ENCODE measurements at regions not wholly inside any gene's neighbourhood (a gene's known extent, or its start where the extent isn't known, plus 50 kb on each side); places are given as distances from the start of the nearest gene placed in this dataset.

GRCh38 chr4:156638925-156639605 is 332.5 kb downstream of the PDGFC start:
- Mint-ChIP-seq H3K27ac (no peak overlapping the region), H3K36me3 (no peaks in the 10 kb centered on the region), H3K9me3 (peaks cover 0 to 15% (median 12%) of the 10 kb centered on the region in 5 donors), H3K4me3 (no peak overlapping the region), H3K4me1 (no peaks in the 10 kb centered on the region), H3K27me3 (no peaks in the 10 kb centered on the region)
- Histone ChIP-seq H3K27ac (ENCODE audit: low read depth, low read length) (no peak overlapping the region), H3K9me3 (ENCODE audit: low read length) (no peaks in the 10 kb centered on the region), H3K4me1 (ENCODE audit: insufficient read depth, low read length) (no peaks in the 10 kb centered on the region), H3K36me3 (ENCODE audit: insufficient read depth, low read length) (no peaks in the 10 kb centered on the region), H3K4me3 (ENCODE audit: low read length) (no peak overlapping the region), H3K27me3 (ENCODE audit: insufficient read depth, low read length, poor library complexity, severe bottlenecking) (no peaks in the 10 kb centered on the region)
- no peak for DNase-seq
- ChIA-PET CTCF (no interaction called here), POLR2A (no interaction called here)

GRCh38 chr4:156638334-156638733 is 333.3 kb downstream of the PDGFC start:
- CTCF ChIA-PET: no interaction called here
- no peaks in the 10 kb centered on the region for H3K36me3 ChIP-seq (ENCODE audit: insufficient read depth, low read length)

GRCh38 chr4:156636381-156636780 is 335.2 kb downstream of the PDGFC start:
- ChIA-PET CTCF (no interaction called here), POLR2A (no interaction called here)
- Histone ChIP-seq H3K27me3 (ENCODE audit: insufficient read depth, low read length, poor library complexity, severe bottlenecking) (no peaks in the 10 kb centered on the region), H3K36me3 (ENCODE audit: insufficient read depth, low read length) (no peaks in the 10 kb centered on the region), H3K4me1 (ENCODE audit: insufficient read depth, low read length) (no peaks in the 10 kb centered on the region), H3K27ac (ENCODE audit: low read depth, low read length) (no peak overlapping the region), H3K9me3 (ENCODE audit: low read length) (no peaks in the 10 kb centered on the region), H3K4me3 (ENCODE audit: low read length) (no peak overlapping the region)
- no peak for DNase-seq
- H3K27me3 Mint-ChIP-seq: no peaks in the 10 kb centered on the region
- no peaks in the 10 kb centered on the region for H3K36me3 Mint-ChIP-seq
- H3K4me3 Mint-ChIP-seq: no peak overlapping the region
- peaks cover 0 to 22% (median 9%) of the 10 kb centered on the region in 5 donors for H3K9me3 Mint-ChIP-seq
- no peak overlapping the region for H3K27ac Mint-ChIP-seq
- H3K4me1 Mint-ChIP-seq: no peaks in the 10 kb centered on the region

More at GRCh38 chr4:156638334-156638733, 333.3 kb downstream of the PDGFC start:
- no peaks in the 10 kb centered on the region for H3K27me3 ChIP-seq (ENCODE audit: insufficient read depth, low read length, poor library complexity, severe bottlenecking)
- H3K36me3 Mint-ChIP-seq: no peaks in the 10 kb centered on the region
- H3K4me3 Mint-ChIP-seq: no peak overlapping the region
- H3K27ac ChIP-seq (ENCODE audit: low read depth, low read length): no peak overlapping the region
- H3K27ac Mint-ChIP-seq: no peak overlapping the region
- DNase-seq: no peak
- POLR2A ChIA-PET: no interaction called here
- H3K9me3 ChIP-seq (ENCODE audit: low read length): no peaks in the 10 kb centered on the region
- no peaks in the 10 kb centered on the region for H3K4me1 ChIP-seq (ENCODE audit: insufficient read depth, low read length)
- no peak overlapping the region for H3K4me3 ChIP-seq (ENCODE audit: low read length)
- no peaks in the 10 kb centered on the region for H3K4me1 Mint-ChIP-seq
- H3K9me3 Mint-ChIP-seq: peaks cover 0 to 15% (median 11%) of the 10 kb centered on the region in 5 donors
- no peaks in the 10 kb centered on the region for H3K27me3 Mint-ChIP-seq

- CTCF ChIA-PET: no interaction called here
- no peak overlapping the region for H3K27ac Mint-ChIP-seq
These were observed 336.5 kb downstream of the PDGFC start for GRCh38 chr4:156635051-156635450.

GRCh38 chr4:156634612-156635011 is 337.0 kb downstream of the PDGFC start:
- DNase-seq: no peak
- Mint-ChIP-seq H3K27me3 (no peaks in the 10 kb centered on the region), H3K9me3 (peaks cover 5 to 27% (median 10%) of the 10 kb centered on the region in 5 donors), H3K4me3 (no peak overlapping the region), H3K4me1 (no peaks in the 10 kb centered on the region), H3K36me3 (no peaks in the 10 kb centered on the region), H3K27ac (no peak overlapping the region)
- POLR2A ChIA-PET: no interaction called here
- Histone ChIP-seq H3K27ac (ENCODE audit: low read depth, low read length) (no peak overlapping the region), H3K36me3 (ENCODE audit: insufficient read depth, low read length) (no peaks in the 10 kb centered on the region), H3K4me1 (ENCODE audit: insufficient read depth, low read length) (no peaks in the 10 kb centered on the region), H3K9me3 (ENCODE audit: low read length) (no peaks in the 10 kb centered on the region), H3K4me3 (ENCODE audit: low read length) (no peak overlapping the region), H3K27me3 (ENCODE audit: insufficient read depth, low read length, poor library complexity, severe bottlenecking) (no peaks in the 10 kb centered on the region)
- CTCF ChIA-PET: no interaction called here

More at GRCh38 chr4:156635051-156635450, 336.5 kb downstream of the PDGFC start:
- Histone ChIP-seq H3K27ac (ENCODE audit: low read depth, low read length) (no peak overlapping the region), H3K36me3 (ENCODE audit: insufficient read depth, low read length) (no peaks in the 10 kb centered on the region), H3K4me1 (ENCODE audit: insufficient read depth, low read length) (no peaks in the 10 kb centered on the region), H3K4me3 (ENCODE audit: low read length) (no peak overlapping the region), H3K9me3 (ENCODE audit: low read length) (no peaks in the 10 kb centered on the region), H3K27me3 (ENCODE audit: insufficient read depth, low read length, poor library complexity, severe bottlenecking) (no peaks in the 10 kb centered on the region)
- no peak for DNase-seq
- H3K9me3 Mint-ChIP-seq: peaks cover under 1 to 23% (median 9%) of the 10 kb centered on the region in 5 donors
- no peaks in the 10 kb centered on the region for H3K4me1 Mint-ChIP-seq
- no peaks in the 10 kb centered on the region for H3K27me3 Mint-ChIP-seq
- H3K36me3 Mint-ChIP-seq: no peaks in the 10 kb centered on the region
- no peak overlapping the region for H3K4me3 Mint-ChIP-seq
- POLR2A ChIA-PET: no interaction called here

- H3K27me3 ChIP-seq (ENCODE audit: insufficient read depth, low read length, poor library complexity, severe bottlenecking): no peaks in the 10 kb centered on the region
- no peak overlapping the region for H3K27ac ChIP-seq (ENCODE audit: low read depth, low read length)
- no peaks in the 10 kb centered on the region for H3K4me1 ChIP-seq (ENCODE audit: insufficient read depth, low read length)
- Mint-ChIP-seq H3K4me1 (no peaks in the 10 kb centered on the region), H3K36me3 (no peaks in the 10 kb centered on the region), H3K9me3 (peaks cover 7 to 27% (median 13%) of the 10 kb centered on the region in 5 donors), H3K27me3 (no peaks in the 10 kb centered on the region), H3K27ac (no peak overlapping the region), H3K4me3 (no peak overlapping the region)
- CTCF ChIA-PET: no interaction called here
- H3K4me3 ChIP-seq (ENCODE audit: low read length): no peak overlapping the region
- no peak for DNase-seq
- H3K36me3 ChIP-seq (ENCODE audit: insufficient read depth, low read length): no peaks in the 10 kb centered on the region
- POLR2A ChIA-PET: no interaction called here
- no peaks in the 10 kb centered on the region for H3K9me3 ChIP-seq (ENCODE audit: low read length)
These were observed 337.8 kb downstream of the PDGFC start for GRCh38 chr4:156633847-156634246.

- Mint-ChIP-seq H3K9me3 (peaks cover 7 to 21% (median 10%) of the 10 kb centered on the region in 5 donors), H3K4me3 (no peak overlapping the region)
These were observed 342.7 kb downstream of the PDGFC start for GRCh38 chr4:156628858-156629257.

GRCh38 chr4:156623376-156623775 is 348.2 kb downstream of the PDGFC start:
- Histone ChIP-seq H3K27ac (ENCODE audit: low read depth, low read length) (no peak overlapping the region), H3K27me3 (ENCODE audit: insufficient read depth, low read length, poor library complexity, severe bottlenecking) (no peaks in the 10 kb centered on the region), H3K4me1 (ENCODE audit: insufficient read depth, low read length) (no peaks in the 10 kb centered on the region), H3K9me3 (ENCODE audit: low read length) (no peaks in the 10 kb centered on the region), H3K4me3 (ENCODE audit: low read length) (no peak overlapping the region), H3K36me3 (ENCODE audit: insufficient read depth, low read length) (no peaks in the 10 kb centered on the region)
- DNase-seq: no peak
- Mint-ChIP-seq H3K27ac (no peak overlapping the region), H3K4me3 (no peak overlapping the region), H3K27me3 (no peaks in the 10 kb centered on the region), H3K9me3 (peaks cover 3 to 10% (median 6%) of the 10 kb centered on the region in 5 donors), H3K36me3 (no peaks in the 10 kb centered on the region), H3K4me1 (no peaks in the 10 kb centered on the region)
- POLR2A ChIA-PET: no interaction called here
- CTCF ChIA-PET: no interaction called here

More at GRCh38 chr4:156628858-156629257, 342.7 kb downstream of the PDGFC start:
- no peak overlapping the region for H3K27ac Mint-ChIP-seq
- Histone ChIP-seq H3K27me3 (ENCODE audit: insufficient read depth, low read length, poor library complexity, severe bottlenecking) (no peaks in the 10 kb centered on the region), H3K9me3 (ENCODE audit: low read length) (no peaks in the 10 kb centered on the region), H3K4me1 (ENCODE audit: insufficient read depth, low read length) (no peaks in the 10 kb centered on the region), H3K36me3 (ENCODE audit: insufficient read depth, low read length) (no peaks in the 10 kb centered on the region), H3K4me3 (ENCODE audit: low read length) (no peak overlapping the region), H3K27ac (ENCODE audit: low read depth, low read length) (no peak overlapping the region)
- no peaks in the 10 kb centered on the region for H3K4me1 Mint-ChIP-seq
- POLR2A ChIA-PET: no interaction called here
- CTCF ChIA-PET: interaction anchor here (1.0 kb wide), 1 partner anchor 9 kb away, joined by 3 read pairs; no protein-coding TSS in a partner anchor
- no peak for DNase-seq
- no peaks in the 10 kb centered on the region for H3K36me3 Mint-ChIP-seq
- H3K27me3 Mint-ChIP-seq: no peaks in the 10 kb centered on the region

Measured in CD8-positive, alpha-beta memory T cell (primary cell).